AG09309 (cell line): ENCODE measurements at regions not wholly inside any gene's neighbourhood (a gene's known extent, or its start where the extent isn't known, plus 50 kb on each side); places are given as distances from the start of the nearest gene placed in this dataset.

Source experiments
- DNase-seq: peaks from one replicate; pipeline ENCODE4 v3.0.0-alpha.2; 2010; ENCODE audit warnings: low read depth
- H3K4me3 ChIP-seq: 2 replicates; pipeline ENCODE4 v1.5.1; 2011; ENCODE audit warnings: mild to moderate bottlenecking, low read depth, low read length, moderate library complexity; ENCODE audit not compliant: control insufficient read depth
- CTCF ChIP-seq: IDR thresholded peaks from 2 replicates; pipeline ENCODE4 v1.5.1; 2011; ENCODE audit warnings: mild to moderate bottlenecking, low read depth, low read length, inconsistent platforms; ENCODE audit not compliant: insufficient read depth, control insufficient read depth; ENCODE audit errors: missing control alignments

GRCh38 chr5:108615216-108615615 is 132.5 kb upstream of the FER start:
- TF ChIP-seq CTCF: no peak
- DNase-seq: no peak
- H3K4me3 ChIP-seq: no peak overlapping the region

- no peak for TF ChIP-seq CTCF
- no peak for DNase-seq
- no peak overlapping the region for H3K4me3 ChIP-seq
These were observed 140.3 kb upstream of the FER start for GRCh38 chr5:108607421-108607820.

GRCh38 chr5:108606185-108606584 is 141.5 kb upstream of the FER start:
- H3K4me3 ChIP-seq: no peak overlapping the region
- TF ChIP-seq CTCF: no peak
- DNase-seq: no peak

- no peak overlapping the region for H3K4me3 ChIP-seq
- no peak for TF ChIP-seq CTCF
These were observed 144.9 kb upstream of the FER start for GRCh38 chr5:108602830-108603229.

GRCh38 chr5:108590799-108591198 is 156.9 kb upstream of the FER start:
- H3K4me3 ChIP-seq: no peak overlapping the region
- no peak for TF ChIP-seq CTCF
- DNase-seq: no peak

More at GRCh38 chr5:108602830-108603229, 144.9 kb upstream of the FER start:
- no peak for DNase-seq

- TF ChIP-seq CTCF: no peak
- H3K4me3 ChIP-seq: no peak overlapping the region
- DNase-seq: no peak
These were observed 159.4 kb upstream of the FER start for GRCh38 chr5:108588323-108588722.

- DNase-seq: no peak
- no peak for TF ChIP-seq CTCF
- H3K4me3 ChIP-seq: no peak overlapping the region
These were observed 159.9 kb upstream of the FER start for GRCh38 chr5:108587821-108588220.
